K562 (cell line): ENCODE measurements at regions not wholly inside any gene's neighbourhood (a gene's known extent, or its start where the extent isn't known, plus 50 kb on each side); places are given as distances from the start of the nearest gene placed in this dataset.

ENCODE experiments used
- ATAC-seq: fragments of 200-7000 bp; cut with Tn5 transposase; 3 replicates; pipeline ENCODE4 v1.9.1; 2020; ENCODE audit warnings: moderate library complexity
- BruUV-seq: library from RNA; stranded (reverse); fragments of 400-500 nt; replicated peaks from 2 replicates; lab custom pipeline; 2021; lab: Mats Ljungman, UMichigan
- CTCF ChIA-PET: fragments of 300-600 bp; formaldehyde crosslinking; extraction: SDS; loops from one replicate; lab custom pipeline; 2021; ENCODE audit warnings: low intra/inter-chr PET ratio; lab: Yijun Ruan, JAX
- POLR2A ChIA-PET: fragments of 300-600, 350-650 bp; sonication (Branson Sonifier 250); formaldehyde crosslinking; extraction: SDS; loops from one replicate; lab custom pipeline; 2021; ENCODE audit warnings: antibody characterized with exemption, inconsistent platforms; lab: Yijun Ruan, JAX
- DNase-seq, 4 experiments: peaks; one replicate each; pipeline versions ENCODE4 v3.0.0 to v3.0.0-alpha.2; 2011 to 2018; ENCODE audit warnings: low spot score in 3 of 4, mixed read lengths in 3 of 4; ENCODE audit errors: extremely low read depth in 1 of 4
- FAIRE-seq: peaks from 2 replicates; lab custom pipeline; 2011; peaks lifted over from hg19 to GRCh38; lab: Jason Lieb, UNC
- H2AFZ ChIP-seq: 2 replicates; pipeline ENCODE4 v1.6.0; 2011; ENCODE audit warnings: low read depth, low read length, control low read depth, inconsistent platforms
- H3K27ac ChIP-seq: fragments of 200-600 bp; 3 replicates; pipeline ENCODE4 v1.8.0; 2011; ENCODE audit warnings: low read depth, mild to moderate bottlenecking, control low read depth, inconsistent platforms, low read length, moderate library complexity, mixed read lengths; ENCODE audit errors: extremely low read depth
- H3K27me3 ChIP-seq, 2 experiments: fragments of 300-600 bp in 1 of 2; 2 replicates in 1 of 2; 3 replicates in 1 of 2; pipeline versions ENCODE4 v1.6.0 to v1.8.0; 2011; ENCODE audit warnings: inconsistent platforms in 2 of 2, low read length in 2 of 2, mild to moderate bottlenecking in 1 of 2, mixed read lengths in 1 of 2, moderate library complexity in 1 of 2; ENCODE audit not compliant: control insufficient read depth in 2 of 2, insufficient read depth in 2 of 2
- H3K36me3 ChIP-seq: fragments of 300-600 bp; 3 replicates; pipeline ENCODE4 v1.8.0; 2011; ENCODE audit warnings: mild to moderate bottlenecking, low read length, inconsistent platforms; ENCODE audit not compliant: control insufficient read depth, insufficient read depth
- H3K4me1 ChIP-seq, 2 experiments: fragments of 200-600 bp in 1 of 2; replicated peaks in 1 of 2; 2 replicates in 1 of 2; 3 replicates in 1 of 2; pipeline versions ENCODE4 v1.5.1 to v1.8.0; 2011; ENCODE audit warnings: inconsistent platforms in 2 of 2, low read length in 2 of 2, mild to moderate bottlenecking in 1 of 2, mixed read lengths in 1 of 2, moderate library complexity in 1 of 2; ENCODE audit not compliant: control insufficient read depth in 2 of 2, insufficient read depth in 2 of 2
- H3K4me2 ChIP-seq: 2 replicates; pipeline ENCODE4 v1.6.1; 2011; ENCODE audit warnings: low read length, control low read depth, inconsistent platforms, mixed read lengths; ENCODE audit not compliant: insufficient read depth
- H3K4me3 ChIP-seq: fragments of 200-600 bp; sonication (generic), shearing (Covaris generic); 2 replicates; pipeline ENCODE4 v1.5.1; 2016; ENCODE audit warnings: control low read depth, inconsistent platforms
- H3K79me2 ChIP-seq: fragments of 200-600 bp; 3 replicates; pipeline ENCODE4 v1.8.0; 2011; ENCODE audit warnings: low read length, inconsistent platforms; ENCODE audit not compliant: control insufficient read depth, insufficient read depth
- H3K9ac ChIP-seq, 2 experiments: 2 replicates each; pipeline versions ENCODE4 v1.6.0 to v1.6.1; 2011; ENCODE audit warnings: low read depth in 2 of 2, low read length in 2 of 2, control low read depth in 1 of 2, inconsistent platforms in 1 of 2, mild to moderate bottlenecking in 1 of 2, mixed read lengths in 1 of 2; ENCODE audit not compliant: insufficient read depth in 1 of 2
- H3K9me1 ChIP-seq: one replicate; pipeline ENCODE4 v1.6.0; 2011; ENCODE audit warnings: inconsistent platforms, mild to moderate bottlenecking, low read length, moderate library complexity; ENCODE audit not compliant: control insufficient read depth, insufficient read depth
- H3K9me3 ChIP-seq: replicated peaks from 2 replicates; pipeline ENCODE4 v1.5.1; 2011; ENCODE audit warnings: low read depth, low read length, inconsistent platforms; ENCODE audit not compliant: control insufficient read depth, insufficient read depth
- H4K20me1 ChIP-seq: replicated peaks from 2 replicates; pipeline ENCODE4 v1.6.1; 2011; ENCODE audit warnings: low read length, inconsistent platforms, mixed read lengths; ENCODE audit not compliant: control insufficient read depth, insufficient read depth
- ADNP ChIP-seq: fragments of 200-800 bp; sonication (Bioruptor generic); IDR thresholded peaks from 2 replicates; pipeline ENCODE4 v1.6.1; 2016; ENCODE audit warnings: missing genetic modification characterization, missing compliant biosample characterization
- EHMT2 ChIP-seq: fragments of 450-650 bp; IDR thresholded peaks from 2 replicates; pipeline ENCODE4 v1.6.1; 2018; ENCODE audit warnings: antibody characterized with exemption
- ELK1 ChIP-seq: sonication (generic); formaldehyde crosslinking; IDR thresholded peaks from 2 replicates; pipeline ENCODE4 v1.8.1; 2022; ENCODE audit warnings: missing genetic modification reagents
- HNRNPK ChIP-seq: fragments of 200-400 bp; formaldehyde crosslinking; IDR thresholded peaks from one replicate; pipeline ENCODE4 v1.6.1; 2018; ENCODE audit warnings: mild to moderate bottlenecking, low read depth, low read length; ENCODE audit not compliant: poor library complexity, severe bottlenecking
- MTF1 ChIP-seq: fragments of 250-450 bp; sonication (Bioruptor Pico); IDR thresholded peaks from 2 replicates; pipeline ENCODE4 v1.9.0; 2021; ENCODE audit warnings: moderate library complexity, mild to moderate bottlenecking, inconsistent platforms, borderline replicate concordance
- SMARCC2 ChIP-seq: fragments of 450-650 bp; IDR thresholded peaks from 2 replicates; pipeline ENCODE4 v1.6.1; 2017; ENCODE audit warnings: antibody characterized with exemption, moderate library complexity, mild to moderate bottlenecking, low read depth
- XRCC3 ChIP-seq: fragments of 450-650 bp; IDR thresholded peaks from 2 replicates; pipeline ENCODE4 v1.6.1; 2017; ENCODE audit warnings: mild to moderate bottlenecking, moderate library complexity
- ZKSCAN8 ChIP-seq: fragments of 200-800 bp; sonication (Bioruptor generic); IDR thresholded peaks from 2 replicates; pipeline ENCODE4 v1.6.1; 2016; ENCODE audit warnings: missing genetic modification characterization, missing compliant biosample characterization
- ZNF311 ChIP-seq: fragments of 250-450 bp; sonication (Bioruptor Pico); IDR thresholded peaks from 2 replicates; pipeline ENCODE4 v1.4.0; 2020; ENCODE audit warnings: mild to moderate bottlenecking, moderate library complexity
- ZNF407 ChIP-seq: fragments of 450-650 bp; IDR thresholded peaks from 2 replicates; pipeline ENCODE4 v1.6.1; 2016; ENCODE audit warnings: low read depth
- ZNF436 ChIP-seq: fragments of 250-450, 450-650 bp; sonication (Bioruptor Pico); formaldehyde crosslinking; IDR thresholded peaks from 2 replicates; pipeline ENCODE4 v1.7.0; 2020; ENCODE audit warnings: mild to moderate bottlenecking
- ZZZ3 ChIP-seq: fragments of 450-650 bp; IDR thresholded peaks from 2 replicates; pipeline ENCODE4 v1.6.1; 2016; ENCODE audit warnings: antibody characterized with exemption, mild to moderate bottlenecking, moderate library complexity
- WGBS: fragments of 100-300 bp; shearing (Covaris generic); methylation state at CpG from one replicate; pipeline ENCODE4 v1.1.6; 2016; ENCODE audit warnings: low coverage, mixed read lengths; ENCODE audit not compliant: insufficient coverage; ENCODE audit errors: missing lambda C conversion rate; 5-methylcytosine and 5-hydroxymethylcytosine counted together
- in situ Hi-C: fragments of 300-500 bp; cut with MboI; formaldehyde crosslinking; loops from 4 replicates; pipeline ENCODE4 v1.15.0; 2018; ENCODE audit warnings: inconsistent platforms, mixed read lengths
- intact Hi-C: fragments of 100-400 bp; cut with micrococcal nuclease; formaldehyde crosslinking; loops from 2 replicates; pipeline ENCODE4 v1.14.2; 2022
- TF ChIP-seq, protein P1 (sequence below): fragments of 200-800 bp; sonication (Bioruptor generic); IDR thresholded peaks from 2 replicates; pipeline ENCODE4 v1.6.1; 2017; ENCODE audit warnings: missing genetic modification characterization, missing compliant biosample characterization

- TF ChIP-seq XRCC3 (no peak), ZKSCAN8 (CRISPR knock-in tag) (no peak), ZNF407 (no peak), ZZZ3 (no peak), MTF1 (CRISPR knock-in tag) (no peak), ELK1 (CRISPR knock-in tag) (no peak), ZNF436 (CRISPR knock-in tag) (no peak), SMARCC2 (no peak), EHMT2 (no peak), ZNF311 (CRISPR knock-in tag) (no peak), HNRNPK (no peak), ADNP (tag) (no peak)
- TF ChIP-seq, protein P1, sequence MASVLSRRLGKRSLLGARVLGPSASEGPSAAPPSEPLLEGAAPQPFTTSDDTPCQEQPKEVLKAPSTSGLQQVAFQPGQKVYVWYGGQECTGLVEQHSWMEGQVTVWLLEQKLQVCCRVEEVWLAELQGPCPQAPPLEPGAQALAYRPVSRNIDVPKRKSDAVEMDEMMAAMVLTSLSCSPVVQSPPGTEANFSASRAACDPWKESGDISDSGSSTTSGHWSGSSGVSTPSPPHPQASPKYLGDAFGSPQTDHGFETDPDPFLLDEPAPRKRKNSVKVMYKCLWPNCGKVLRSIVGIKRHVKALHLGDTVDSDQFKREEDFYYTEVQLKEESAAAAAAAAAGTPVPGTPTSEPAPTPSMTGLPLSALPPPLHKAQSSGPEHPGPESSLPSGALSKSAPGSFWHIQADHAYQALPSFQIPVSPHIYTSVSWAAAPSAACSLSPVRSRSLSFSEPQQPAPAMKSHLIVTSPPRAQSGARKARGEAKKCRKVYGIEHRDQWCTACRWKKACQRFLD (CRISPR knock-in tag) = no peak
- no peaks in the 10 kb centered on the region for H3K36me3 ChIP-seq
- no peaks in the 10 kb centered on the region for H4K20me1 ChIP-seq
- DNase-seq (no peak), FAIRE-seq (no peak), ATAC-seq (no peak)
- H3K27ac ChIP-seq = no peak overlapping the region
- H3K9me1 ChIP-seq = no peaks in the 10 kb centered on the region
- H3K9me3 ChIP-seq = no peaks in the 10 kb centered on the region; the same call in 1 of the 2 replicates
- no peak overlapping the region for H3K4me3 ChIP-seq
- H2AFZ ChIP-seq = no peak overlapping the region
- ChIA-PET POLR2A (no interaction called here), CTCF (no interaction called here)
- intact Hi-C loops (no loop called here), in situ Hi-C loops (no loop called here)
- H3K4me1 ChIP-seq = no peaks in the 10 kb centered on the region
- H3K4me2 ChIP-seq = no peak overlapping the region
- no peaks in the 10 kb centered on the region for H3K79me2 ChIP-seq
- 4% methylated on average over 2 of the region's 2 CpGs for WGBS
- H3K27me3 ChIP-seq = no peaks in the 10 kb centered on the region
- BruUV-seq = no TSS peak
- no peak overlapping the region for H3K9ac ChIP-seq
Measured at GRCh38 chr1:199029855-199030254, 391.0 kb downstream of the PTPRC start.
